Endothelial cell (in vitro differentiated cells): ENCODE measurements at regions not wholly inside any gene's neighbourhood (a gene's known extent, or its start where the extent isn't known, plus 50 kb on each side); places are given as distances from the start of the nearest gene placed in this dataset.
A peak's percentile ranks its signal among the peaks of the same experiment; 100 is the strongest.

ENCODE experiments used
- DNase-seq: peaks from one replicate; pipeline ENCODE4 v3.0.0; 2021; ENCODE audit warnings: low spot score
- H3K27ac Mint-ChIP-seq: one replicate; pipeline ENCODE4 v1.8.0; 2021; ENCODE audit warnings: mixed read lengths, inconsistent platforms; ENCODE audit not compliant: unreplicated experiment
- H3K27me3 Mint-ChIP-seq: one replicate; pipeline ENCODE4 v1.8.0; 2021; ENCODE audit warnings: mild to moderate bottlenecking, moderate library complexity, mixed read lengths, inconsistent platforms; ENCODE audit not compliant: unreplicated experiment
- H3K36me3 Mint-ChIP-seq: one replicate; pipeline ENCODE4 v1.8.0; 2021; ENCODE audit warnings: mild to moderate bottlenecking, low read depth, mixed read lengths, inconsistent platforms; ENCODE audit not compliant: unreplicated experiment
- H3K4me1 Mint-ChIP-seq: one replicate; pipeline ENCODE4 v1.8.0; 2021; ENCODE audit warnings: mild to moderate bottlenecking, mixed read lengths, inconsistent platforms; ENCODE audit not compliant: unreplicated experiment
- H3K4me3 Mint-ChIP-seq: one replicate; pipeline ENCODE4 v1.8.0; 2021; ENCODE audit warnings: mild to moderate bottlenecking, mixed read lengths, inconsistent platforms; ENCODE audit not compliant: unreplicated experiment
- H3K9me3 Mint-ChIP-seq: one replicate; pipeline ENCODE4 v1.8.0; 2021; ENCODE audit warnings: mixed read lengths, inconsistent platforms; ENCODE audit not compliant: unreplicated experiment
- CTCF ChIP-seq: fragments of 200-600 bp; sonication (generic); IDR thresholded peaks from one replicate; pipeline ENCODE4 v1.5.0; 2021; ENCODE audit warnings: antibody characterized with exemption; ENCODE audit not compliant: unreplicated experiment

- Mint-ChIP-seq H3K27ac (no peak overlapping the region), H3K27me3 (peaks cover 4% of the 10 kb centered on the region), H3K36me3 (peaks cover 8% of the 10 kb centered on the region), H3K9me3 (no peaks in the 10 kb centered on the region), H3K4me3 (peak overlapping the region; percentile 61), H3K4me1 (no peaks in the 10 kb centered on the region)
- TF ChIP-seq CTCF, result no peak
- DNase-seq, result peak; percentile 61
Observed at GRCh38 chr11:133787379-133788141, 57.8 kb downstream of the SPATA19 start.

GRCh38 chr11:133785795-133786340 is 59.4 kb downstream of the SPATA19 start:
- no peak overlapping the region for H3K27ac Mint-ChIP-seq
- H3K9me3 Mint-ChIP-seq, result no peaks in the 10 kb centered on the region
- peaks cover 4% of the 10 kb centered on the region for H3K27me3 Mint-ChIP-seq
- no peak overlapping the region for H3K4me3 Mint-ChIP-seq
- no peak for DNase-seq
- H3K36me3 Mint-ChIP-seq, result peaks cover 8% of the 10 kb centered on the region
- TF ChIP-seq CTCF, result no peak
- H3K4me1 Mint-ChIP-seq, result no peaks in the 10 kb centered on the region

GRCh38 chr11:133784359-133784758 is 61.0 kb downstream of the SPATA19 start:
- Mint-ChIP-seq H3K27me3 (peaks cover 1% of the 10 kb centered on the region), H3K4me1 (no peaks in the 10 kb centered on the region), H3K36me3 (peaks cover 8% of the 10 kb centered on the region), H3K27ac (no peak overlapping the region), H3K4me3 (no peak overlapping the region), H3K9me3 (no peaks in the 10 kb centered on the region)
- DNase-seq, result no peak
- no peak for TF ChIP-seq CTCF

- Mint-ChIP-seq H3K4me3 (no peak overlapping the region), H3K27ac (no peak overlapping the region), H3K9me3 (no peaks in the 10 kb centered on the region), H3K4me1 (no peaks in the 10 kb centered on the region), H3K27me3 (peaks cover 3% of the 10 kb centered on the region), H3K36me3 (peaks cover 8% of the 10 kb centered on the region)
- no peak for DNase-seq
- no peak for TF ChIP-seq CTCF
Observed at GRCh38 chr11:133782116-133782725, 63.1 kb downstream of the SPATA19 start.

- Mint-ChIP-seq H3K27me3 (peaks cover 2% of the 10 kb centered on the region), H3K36me3 (peaks cover 5% of the 10 kb centered on the region), H3K4me3 (no peak overlapping the region), H3K9me3 (no peaks in the 10 kb centered on the region), H3K4me1 (no peaks in the 10 kb centered on the region), H3K27ac (no peak overlapping the region)
- DNase-seq, result no peak
- TF ChIP-seq CTCF, result no peak
Observed at GRCh38 chr11:133778161-133778560, 67.2 kb downstream of the SPATA19 start.
